ENCODE measurements at regions not wholly inside any gene's neighbourhood (a gene's known extent, or its start where the extent isn't known, plus 50 kb on each side); places are given as distances from the start of the nearest gene placed in this dataset.
"Not testable (repeated sequence)": the region's sequence is repeated elsewhere in the genome, so short reads cannot be mapped to it uniquely, and the experiment has no call there.

- no peak for DNase-seq
These were observed 163.8 kb upstream of the MBNL1 start for GRCh38 chr3:152104847-152105415.

- no peak for DNase-seq
These were observed 163.3 kb upstream of the MBNL1 start for GRCh38 chr3:152105446-152105845.

- no peak for DNase-seq
These were observed 159.7 kb upstream of the MBNL1 start for GRCh38 chr3:152109038-152109437.

- no peak for DNase-seq
These were observed 155.3 kb upstream of the MBNL1 start for GRCh38 chr3:152113413-152113812.

GRCh38 chr3:152113992-152114651 lies 154.6 kb upstream of the MBNL1 start:
- no peak for DNase-seq

- no peak for DNase-seq
These were observed 148.0 kb upstream of the MBNL1 start for GRCh38 chr3:152120601-152121269.

- no peak for DNase-seq
These were observed 147.5 kb upstream of the MBNL1 start for GRCh38 chr3:152121270-152121636.

- DNase-seq, result no peak
These were observed 145.9 kb upstream of the MBNL1 start for GRCh38 chr3:152122851-152123250.

- no peak for DNase-seq
These were observed 145.3 kb upstream of the MBNL1 start for GRCh38 chr3:152123457-152123856.

GRCh38 chr3:152126260-152126659 lies 142.5 kb upstream of the MBNL1 start:
- no peak for DNase-seq

- no peak for DNase-seq
These were observed 141.7 kb upstream of the MBNL1 start for GRCh38 chr3:152127058-152127457.

- DNase-seq, result no peak
These were observed 140.4 kb upstream of the MBNL1 start for GRCh38 chr3:152128356-152128755.

- DNase-seq, result no peak
These were observed 129.1 kb upstream of the MBNL1 start for GRCh38 chr3:152139651-152140050.

GRCh38 chr3:152146461-152146860 lies 122.3 kb upstream of the MBNL1 start:
- no peak for DNase-seq

- DNase-seq, result no peak
These were observed 121.0 kb upstream of the MBNL1 start for GRCh38 chr3:152147748-152148147.

GRCh38 chr3:152148579-152148978 lies 120.2 kb upstream of the MBNL1 start:
- no peak for DNase-seq

- no peak for DNase-seq
These were observed 118.9 kb upstream of the MBNL1 start for GRCh38 chr3:152149832-152150231.

GRCh38 chr3:152151216-152151876 lies 117.4 kb upstream of the MBNL1 start:
- DNase-seq, result no peak

GRCh38 chr3:152151877-152152765 lies 116.6 kb upstream of the MBNL1 start:
- DNase-seq, result not testable (repeated sequence)

- not testable (repeated sequence) for DNase-seq
These were observed 115.6 kb upstream of the MBNL1 start for GRCh38 chr3:152153115-152153514.

GRCh38 chr3:152155246-152156020 lies 113.3 kb upstream of the MBNL1 start:
- no peak for DNase-seq

- no peak for DNase-seq
These were observed 111.8 kb upstream of the MBNL1 start for GRCh38 chr3:152156880-152157279.

All from NCI-H1092 treated with DMSO at 0.1 percent for 48 hours (cell line).